ENCODE measurements at regions not wholly inside any gene's neighbourhood (a gene's known extent, or its start where the extent isn't known, plus 50 kb on each side); places are given as distances from the start of the nearest gene placed in this dataset.
A peak's percentile ranks its signal among the peaks of the same experiment; 100 is the strongest.

- TF ChIP-seq CTCF (conservative IDR thresholded peaks at IDR 0.05; ENCODE audit: low read depth, low read length) (no peak), EZH2 (IDR thresholded peaks at IDR 0.05; ENCODE audit: low read length, unreplicated experiment) (no peak), EZH2phosphoT487 (IDR thresholded peaks at IDR 0.05; ENCODE audit: borderline replicate concordance, low read length) (no peak)
- ChIA-PET POLR2A (ENCODE audit: unreplicated experiment) (no interaction called here), CTCF (no interaction called here)
- Histone ChIP-seq H3K9ac (ENCODE audit: low read length) (no peak overlapping the region), H3K4me2 (ENCODE audit: low read length) (no peak overlapping the region), H3K9me2 (replicated peaks; ENCODE audit: low read length) (no peaks in the 10 kb centered on the region), H3F3A (ENCODE audit: low read length, unreplicated experiment) (no peaks in the 10 kb centered on the region), H3K27me3 (ENCODE audit: low read length) (no peaks in the 10 kb centered on the region), H3K27ac (ENCODE audit: low read length) (no peak overlapping the region), H3K4me1 (ENCODE audit: insufficient read depth, low read length) (peaks cover 8% of the 10 kb centered on the region), H4K20me1 (ENCODE audit: low read length) (no peaks in the 10 kb centered on the region), H3K79me2 (ENCODE audit: low read length) (no peaks in the 10 kb centered on the region), H2AFZ (ENCODE audit: low read length) (no peak overlapping the region), H3K36me3 (ENCODE audit: low read depth, low read length) (no peaks in the 10 kb centered on the region), H3K4me3 (ENCODE audit: low read length) (no peak overlapping the region), H3K9me3 (ENCODE audit: low read length) (no peaks in the 10 kb centered on the region)
- no peak for ATAC-seq
- intact Hi-C loops (cut with micrococcal nuclease): no loop called here
- no TSS peak for BruUV-seq (replicated peaks)
- DNase-seq: no peak
These were observed 219.4 kb downstream of the NHLRC3 start for GRCh38 chr13:39257642-39258041.

- Histone ChIP-seq H3K4me3 (ENCODE audit: low read length) (no peak overlapping the region), H3K27me3 (ENCODE audit: low read length) (no peaks in the 10 kb centered on the region), H3K9me3 (ENCODE audit: low read length) (no peaks in the 10 kb centered on the region), H3K79me2 (ENCODE audit: low read length) (no peaks in the 10 kb centered on the region), H3F3A (ENCODE audit: low read length, unreplicated experiment) (no peaks in the 10 kb centered on the region), H2AFZ (ENCODE audit: low read length) (no peak overlapping the region), H3K9ac (ENCODE audit: low read length) (no peak overlapping the region), H3K9me2 (replicated peaks; ENCODE audit: low read length) (no peaks in the 10 kb centered on the region), H3K36me3 (ENCODE audit: low read depth, low read length) (no peaks in the 10 kb centered on the region), H4K20me1 (ENCODE audit: low read length) (no peaks in the 10 kb centered on the region), H3K27ac (ENCODE audit: low read length) (no peak overlapping the region), H3K4me1 (ENCODE audit: insufficient read depth, low read length) (peaks cover 8% of the 10 kb centered on the region), H3K4me2 (ENCODE audit: low read length) (no peak overlapping the region)
- CTCF ChIA-PET: interaction anchor here (1.5 kb wide), 1 partner anchor 357 kb away, joined by 4 read pairs; no protein-coding TSS in a partner anchor
- POLR2A ChIA-PET (ENCODE audit: unreplicated experiment): no interaction called here
- BruUV-seq (replicated peaks): no TSS peak
- TF ChIP-seq EZH2phosphoT487 (IDR thresholded peaks at IDR 0.05; ENCODE audit: borderline replicate concordance, low read length): no peak
- no peak for TF ChIP-seq CTCF (conservative IDR thresholded peaks at IDR 0.05; ENCODE audit: low read depth, low read length)
- TF ChIP-seq EZH2 (IDR thresholded peaks at IDR 0.05; ENCODE audit: low read length, unreplicated experiment): no peak
- intact Hi-C loops (cut with micrococcal nuclease): loop anchor here (5.0 kb wide), 1 partner anchor 287 kb away; no protein-coding TSS in a partner anchor
- peak; percentile 34 for DNase-seq
- peak; percentile 68 for ATAC-seq
These were observed 221.3 kb downstream of the NHLRC3 start for GRCh38 chr13:39259371-39260140.

- Histone ChIP-seq H3K27ac (ENCODE audit: low read length) (no peak overlapping the region), H3F3A (ENCODE audit: low read length, unreplicated experiment) (no peaks in the 10 kb centered on the region), H3K9me3 (ENCODE audit: low read length) (no peaks in the 10 kb centered on the region), H3K4me3 (ENCODE audit: low read length) (no peak overlapping the region), H3K79me2 (ENCODE audit: low read length) (no peaks in the 10 kb centered on the region), H3K9ac (ENCODE audit: low read length) (no peak overlapping the region), H3K27me3 (ENCODE audit: low read length) (no peaks in the 10 kb centered on the region), H3K4me1 (ENCODE audit: insufficient read depth, low read length) (peaks cover 8% of the 10 kb centered on the region), H4K20me1 (ENCODE audit: low read length) (no peaks in the 10 kb centered on the region), H2AFZ (ENCODE audit: low read length) (no peak overlapping the region), H3K9me2 (replicated peaks; ENCODE audit: low read length) (no peaks in the 10 kb centered on the region), H3K4me2 (ENCODE audit: low read length) (no peak overlapping the region), H3K36me3 (ENCODE audit: low read depth, low read length) (no peaks in the 10 kb centered on the region)
- DNase-seq (peak; percentile 65), ATAC-seq (peak; percentile 80)
- BruUV-seq (replicated peaks): no TSS peak
- intact Hi-C loops (cut with micrococcal nuclease): loop anchor here (1.0 to 5.0 kb wide), 2 partner anchors 118 to 291 kb away; no protein-coding TSS in a partner anchor
- CTCF ChIA-PET: no interaction called here
- no peak for TF ChIP-seq EZH2phosphoT487 (IDR thresholded peaks at IDR 0.05; ENCODE audit: borderline replicate concordance, low read length)
- peak; percentile 69 for TF ChIP-seq CTCF (conservative IDR thresholded peaks at IDR 0.05; ENCODE audit: low read depth, low read length)
- POLR2A ChIA-PET (ENCODE audit: unreplicated experiment): no interaction called here
These were observed 224.8 kb downstream of the NHLRC3 start for GRCh38 chr13:39263033-39263432.
